Spleen (tissue), 7 donors: ENCODE measurements at regions not wholly inside any gene's neighbourhood (a gene's known extent, or its start where the extent isn't known, plus 50 kb on each side); places are given as distances from the start of the nearest gene placed in this dataset.

Source experiments
- POLR2A ChIP-seq, 3 donors: fragments of 450-650 bp; IDR thresholded peaks; one replicate each; pipeline ENCODE4 v1.5.1; 2017; ENCODE audit warnings: antibody characterized with exemption in 3 of 3, mild to moderate bottlenecking in 1 of 3
- TF ChIP-seq, protein P1 (sequence below), 11 experiments: fragments of 200-600 bp in 7 of 11; fragments of 450-650 bp in 4 of 11; sonication (generic) in 4 of 11; IDR thresholded peaks in 8 of 11; conservative IDR thresholded peaks in 3 of 11; 1 replicate in 7 of 11; 2 replicates in 4 of 11; pipeline versions ENCODE4 v1.4.0 to v1.8.0; 2016 to 2021; ENCODE audit warnings: antibody characterized with exemption in 11 of 11, inconsistent platforms in 4 of 11, mild to moderate bottlenecking in 1 of 11
- donor health status: DM: no; HTN: no; CAD: no; lungs with moderate emphysema.
- donor health status: DM: no; HTN: no; CAD: no.
- donor health status: DM: no; HTN: no; CAD: no.

DNA sequence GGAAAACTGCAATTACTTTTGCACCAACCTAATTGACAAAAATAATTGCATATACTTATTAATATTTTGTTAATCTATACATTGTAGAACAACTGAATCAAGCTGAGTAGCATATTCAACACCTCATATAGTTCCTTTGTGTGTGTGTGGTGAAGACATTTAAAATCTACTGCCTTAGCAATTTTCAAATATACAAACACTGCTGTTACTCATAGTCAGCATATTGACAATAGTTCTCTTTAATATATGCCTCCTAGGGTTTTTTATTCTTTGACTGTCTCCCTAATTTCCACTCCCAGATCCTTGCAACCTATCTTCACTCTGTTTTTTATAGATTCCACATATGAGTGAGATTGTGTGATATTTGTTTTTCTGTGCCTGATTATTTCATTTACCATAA lies 426.8 kb downstream of the PPARGC1A start:
- TF ChIP-seq, protein P1, sequence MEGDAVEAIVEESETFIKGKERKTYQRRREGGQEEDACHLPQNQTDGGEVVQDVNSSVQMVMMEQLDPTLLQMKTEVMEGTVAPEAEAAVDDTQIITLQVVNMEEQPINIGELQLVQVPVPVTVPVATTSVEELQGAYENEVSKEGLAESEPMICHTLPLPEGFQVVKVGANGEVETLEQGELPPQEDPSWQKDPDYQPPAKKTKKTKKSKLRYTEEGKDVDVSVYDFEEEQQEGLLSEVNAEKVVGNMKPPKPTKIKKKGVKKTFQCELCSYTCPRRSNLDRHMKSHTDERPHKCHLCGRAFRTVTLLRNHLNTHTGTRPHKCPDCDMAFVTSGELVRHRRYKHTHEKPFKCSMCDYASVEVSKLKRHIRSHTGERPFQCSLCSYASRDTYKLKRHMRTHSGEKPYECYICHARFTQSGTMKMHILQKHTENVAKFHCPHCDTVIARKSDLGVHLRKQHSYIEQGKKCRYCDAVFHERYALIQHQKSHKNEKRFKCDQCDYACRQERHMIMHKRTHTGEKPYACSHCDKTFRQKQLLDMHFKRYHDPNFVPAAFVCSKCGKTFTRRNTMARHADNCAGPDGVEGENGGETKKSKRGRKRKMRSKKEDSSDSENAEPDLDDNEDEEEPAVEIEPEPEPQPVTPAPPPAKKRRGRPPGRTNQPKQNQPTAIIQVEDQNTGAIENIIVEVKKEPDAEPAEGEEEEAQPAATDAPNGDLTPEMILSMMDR (IDR thresholded peaks at IDR 0.05 in 8 of 11, conservative IDR thresholded peaks at IDR 0.05 in 3 of 11): no peak
- no peak for TF ChIP-seq POLR2A (IDR thresholded peaks at IDR 0.05)
